GM06990 (cell line): ENCODE measurements at regions not wholly inside any gene's neighbourhood (a gene's known extent, or its start where the extent isn't known, plus 50 kb on each side); places are given as distances from the start of the nearest gene placed in this dataset.

Experiments used
- DNase-seq: peaks from one replicate; pipeline ENCODE4 v3.0.0-alpha.2; 2011; ENCODE audit not compliant: insufficient read length; ENCODE audit errors: extremely low read depth
- H3K27me3 ChIP-seq: replicated peaks from 2 replicates; pipeline ENCODE4 v1.6.0; 2011; ENCODE audit warnings: low read length; ENCODE audit not compliant: control insufficient read depth, insufficient read depth
- H3K36me3 ChIP-seq: 2 replicates; pipeline ENCODE4 v1.5.1; 2011; ENCODE audit warnings: low read length; ENCODE audit not compliant: control insufficient read depth, insufficient read depth
- H3K4me3 ChIP-seq: replicated peaks from 2 replicates; pipeline ENCODE4 v1.5.1; 2011; ENCODE audit warnings: low read depth, mild to moderate bottlenecking, control low read depth, low read length
- CTCF ChIP-seq: IDR thresholded peaks from 2 replicates; pipeline ENCODE4 v1.5.1; 2011; ENCODE audit warnings: low read length, control low read depth, mild to moderate bottlenecking, inconsistent platforms; ENCODE audit not compliant: insufficient read depth, poor library complexity, severe bottlenecking

GRCh38 chr9:108803428-108804065 is 52.2 kb downstream of the ACTL7B start:
- Histone ChIP-seq H3K36me3 (no peaks in the 10 kb centered on the region), H3K4me3 (no peak overlapping the region), H3K27me3 (no peaks in the 10 kb centered on the region; the same call in 1 of the 2 replicates)
- TF ChIP-seq CTCF: no peak
- no peak for DNase-seq

GRCh38 chr9:108802967-108803366 is 52.8 kb downstream of the ACTL7B start:
- Histone ChIP-seq H3K4me3 (no peak overlapping the region), H3K36me3 (no peaks in the 10 kb centered on the region), H3K27me3 (no peaks in the 10 kb centered on the region; the same call in 1 of the 2 replicates)
- DNase-seq: no peak
- no peak for TF ChIP-seq CTCF

GRCh38 chr9:108801949-108802348 is 53.8 kb downstream of the ACTL7B start:
- no peak for DNase-seq
- Histone ChIP-seq H3K4me3 (no peak overlapping the region), H3K36me3 (no peaks in the 10 kb centered on the region), H3K27me3 (no peaks in the 10 kb centered on the region; the same call in 1 of the 2 replicates)
- no peak for TF ChIP-seq CTCF

- TF ChIP-seq CTCF: no peak
- no peaks in the 10 kb centered on the region for H3K36me3 ChIP-seq
Observed at GRCh38 chr9:108800632-108801099, 55.1 kb downstream of the ACTL7B start.

GRCh38 chr9:108793573-108793972 is 62.2 kb downstream of the ACTL7B start:
- no peak for TF ChIP-seq CTCF
- H3K36me3 ChIP-seq: no peaks in the 10 kb centered on the region
- no peak for DNase-seq
- no peak overlapping the region for H3K4me3 ChIP-seq
- no peaks in the 10 kb centered on the region for H3K27me3 ChIP-seq

More at GRCh38 chr9:108800632-108801099, 55.1 kb downstream of the ACTL7B start:
- Histone ChIP-seq H3K27me3 (no peaks in the 10 kb centered on the region; the same call in 1 of the 2 replicates), H3K4me3 (no peak overlapping the region)
- DNase-seq: no peak
